ENCODE measurements at regions not wholly inside any gene's neighbourhood (a gene's known extent, or its start where the extent isn't known, plus 50 kb on each side); places are given as distances from the start of the nearest gene placed in this dataset.

- DNase-seq (ENCODE audit: low read depth), result no peak
- H3K4me3 ChIP-seq (ENCODE audit: low read depth, low read length), result no peak overlapping the region
- TF ChIP-seq CTCF (conservative IDR thresholded peaks at IDR 0.05; ENCODE audit: low read depth, low read length), result no peak
Observed at GRCh38 chrX:9336456-9336855, 128.4 kb upstream of the TBL1X start.

- DNase-seq (ENCODE audit: low read depth), result peak; percentile 78
- TF ChIP-seq CTCF (conservative IDR thresholded peaks at IDR 0.05; ENCODE audit: low read depth, low read length), result no peak
- H3K4me3 ChIP-seq (ENCODE audit: low read depth, low read length), result no peak overlapping the region
Observed at GRCh38 chrX:9337046-9337445, 127.8 kb upstream of the TBL1X start.

- DNase-seq (ENCODE audit: low read depth), result no peak
- no peak for TF ChIP-seq CTCF (conservative IDR thresholded peaks at IDR 0.05; ENCODE audit: low read depth, low read length)
Observed at GRCh38 chrX:9338986-9339385, 125.9 kb upstream of the TBL1X start.

GRCh38 chrX:9339603-9340491 lies 125.0 kb upstream of the TBL1X start:
- H3K4me3 ChIP-seq (ENCODE audit: low read depth, low read length), result no peak overlapping the region
- no peak for TF ChIP-seq CTCF (conservative IDR thresholded peaks at IDR 0.05; ENCODE audit: low read depth, low read length)
- DNase-seq (ENCODE audit: low read depth), result no peak

More at GRCh38 chrX:9338986-9339385, 125.9 kb upstream of the TBL1X start:
- no peak overlapping the region for H3K4me3 ChIP-seq (ENCODE audit: low read depth, low read length)

- DNase-seq (ENCODE audit: low read depth), result peak; percentile 50
- TF ChIP-seq CTCF (conservative IDR thresholded peaks at IDR 0.05; ENCODE audit: low read depth, low read length), result no peak
- no peak overlapping the region for H3K4me3 ChIP-seq (ENCODE audit: low read depth, low read length)
Observed at GRCh38 chrX:9340598-9341290, 124.1 kb upstream of the TBL1X start.

GRCh38 chrX:9341291-9342201 lies 123.3 kb upstream of the TBL1X start:
- TF ChIP-seq CTCF (conservative IDR thresholded peaks at IDR 0.05; ENCODE audit: low read depth, low read length), result no peak
- peak; percentile 76 for DNase-seq (ENCODE audit: low read depth)
- peak overlapping the region; percentile 9 for H3K4me3 ChIP-seq (ENCODE audit: low read depth, low read length)

Measured in choroid plexus epithelial cell (primary cell).